ENCODE measurements at regions not wholly inside any gene's neighbourhood (a gene's known extent, or its start where the extent isn't known, plus 50 kb on each side); places are given as distances from the start of the nearest gene placed in this dataset.

- TF ChIP-seq POLR2A (IDR thresholded peaks at IDR 0.05) (no peak), CTCF (IDR thresholded peaks at IDR 0.05) (no peak)
These were observed 69.5 kb upstream of the UNC5A start for GRCh38 chr5:176740702-176741496.

All from right lobe of liver (tissue), 4 donors.